NCI-H2196 treated with DMSO at 0.1 percent for 48 hours (cell line): ENCODE measurements at regions not wholly inside any gene's neighbourhood (a gene's known extent, or its start where the extent isn't known, plus 50 kb on each side); places are given as distances from the start of the nearest gene placed in this dataset.

Experiments
- DNase-seq: peaks from one replicate; lab custom pipeline; 2025; ENCODE audit not compliant: unreplicated experiment; lab: John Stamatoyannopoulos, UW

DNA sequence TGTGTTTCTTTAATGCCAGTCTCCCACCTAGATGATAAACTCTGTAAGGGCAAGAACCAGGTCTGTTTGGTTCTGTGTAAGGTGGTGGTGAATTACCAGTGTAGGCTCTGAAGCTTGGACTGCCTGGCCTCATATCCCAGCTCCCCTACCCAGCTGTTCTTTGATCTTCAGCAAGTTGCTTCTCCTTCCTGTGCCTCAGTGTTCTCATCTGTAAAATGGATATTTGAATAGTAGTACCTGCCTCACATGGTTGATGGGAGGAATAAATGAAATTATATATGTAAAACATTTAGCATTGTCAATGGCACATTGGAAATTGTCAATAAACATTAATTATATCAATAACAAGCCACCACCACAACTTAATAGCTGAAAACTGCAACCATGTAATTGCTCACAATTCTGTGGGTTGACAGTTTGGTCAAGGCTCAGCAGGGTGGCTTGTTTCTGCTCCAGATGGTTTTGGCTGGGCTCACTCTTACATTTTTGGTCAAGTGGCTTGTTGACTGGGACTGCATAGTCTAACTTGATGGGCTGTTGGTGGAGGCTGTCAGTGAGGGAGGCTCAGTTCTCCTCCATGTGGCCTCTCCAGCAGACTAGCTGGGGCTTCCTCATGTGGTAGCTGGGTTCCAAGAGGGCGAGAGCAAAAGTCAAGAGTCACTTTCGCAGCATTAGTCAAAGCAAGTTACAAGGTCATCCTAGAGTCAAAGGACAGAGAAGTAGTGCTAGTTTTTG, 84.5 kb upstream of the DUSP5 start:
- no peak for DNase-seq

DNA sequence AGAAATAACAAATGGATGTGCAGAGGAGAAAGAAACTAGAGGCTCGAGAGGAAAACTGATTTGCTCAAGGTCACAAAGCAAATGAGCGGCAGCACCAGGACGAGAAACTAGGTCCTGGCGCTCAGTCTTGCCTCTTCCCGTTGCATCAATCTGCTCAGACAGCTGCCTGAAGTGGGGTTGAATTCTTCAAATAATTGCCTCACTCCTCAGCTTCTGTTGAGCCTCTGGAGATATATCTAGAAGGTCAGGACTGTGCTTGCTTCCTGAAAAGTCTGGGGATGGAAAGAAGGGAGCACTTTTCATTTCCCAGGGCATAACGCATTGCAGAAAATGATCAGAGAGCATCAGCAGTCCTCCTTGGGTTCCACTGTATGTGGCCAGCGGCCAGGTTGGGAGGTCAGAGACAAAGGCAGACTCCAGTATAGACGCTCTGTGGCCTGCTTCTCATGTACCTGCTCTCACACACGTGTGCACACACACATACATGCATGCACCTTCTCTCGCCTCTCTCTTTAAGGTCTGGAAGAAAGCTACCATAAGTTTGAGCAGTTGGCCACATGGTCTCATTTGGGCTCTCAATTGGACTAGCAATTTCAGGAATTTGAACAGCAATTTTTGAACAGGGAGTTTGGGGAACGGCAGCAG, 83.7 kb upstream of the DUSP5 start:
- DNase-seq = no peak

DNA sequence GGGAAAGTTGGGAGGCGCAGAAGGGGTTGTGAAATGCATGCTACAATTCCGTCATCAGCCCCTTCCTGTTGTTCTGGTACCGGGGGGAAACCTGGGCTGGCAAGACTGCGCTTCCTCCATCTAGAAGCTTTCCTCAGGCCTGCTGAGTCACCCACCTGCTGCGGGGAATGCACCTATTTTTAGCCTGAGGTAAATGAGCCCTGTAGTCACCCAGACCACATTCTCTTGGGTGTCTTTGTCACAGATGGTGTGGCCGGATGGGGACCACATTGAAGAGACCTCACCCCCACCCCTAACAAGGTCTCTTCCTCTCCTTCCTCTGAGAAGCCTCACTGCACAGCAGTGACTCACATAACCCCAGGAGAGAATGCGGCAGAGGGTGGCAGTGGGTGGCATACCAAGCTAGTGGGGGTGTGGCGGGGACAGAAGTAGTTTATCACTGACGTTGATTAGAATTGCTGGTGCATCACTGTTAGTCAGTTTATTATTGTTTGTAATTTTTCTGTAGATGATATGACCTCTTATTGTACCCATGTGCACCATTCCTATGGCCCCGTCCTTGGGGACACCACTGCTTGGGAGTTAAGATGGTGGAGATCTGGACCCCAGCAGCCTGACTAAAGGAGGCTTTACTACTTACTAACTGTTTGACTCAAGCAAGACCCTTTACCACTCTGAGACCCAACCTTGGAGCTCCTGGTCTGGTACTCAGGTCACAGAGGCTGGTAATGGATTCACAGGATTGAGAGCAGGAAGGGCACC, 83.0 kb upstream of the DUSP5 start:
- DNase-seq = no peak

DNA sequence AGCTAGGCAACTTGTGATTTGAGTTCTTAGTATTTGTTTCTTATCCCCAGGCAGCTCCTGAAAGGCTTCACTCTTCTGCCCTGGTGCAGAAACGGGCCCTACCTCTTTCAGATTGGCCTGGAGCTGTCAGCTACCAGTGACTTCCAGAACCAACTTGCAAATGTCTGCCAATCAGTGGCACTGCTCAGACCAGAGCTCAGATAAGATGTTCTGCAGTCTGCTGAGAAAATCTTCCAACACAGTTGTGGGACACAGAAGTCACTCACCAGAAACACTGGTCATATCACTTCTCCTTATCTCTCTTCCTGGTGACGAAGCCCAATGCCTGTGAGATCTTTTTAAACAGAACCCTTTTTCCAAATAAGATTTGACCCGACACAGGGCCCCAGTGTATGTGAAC, 81.9 kb upstream of the DUSP5 start:
- no peak for DNase-seq

DNA sequence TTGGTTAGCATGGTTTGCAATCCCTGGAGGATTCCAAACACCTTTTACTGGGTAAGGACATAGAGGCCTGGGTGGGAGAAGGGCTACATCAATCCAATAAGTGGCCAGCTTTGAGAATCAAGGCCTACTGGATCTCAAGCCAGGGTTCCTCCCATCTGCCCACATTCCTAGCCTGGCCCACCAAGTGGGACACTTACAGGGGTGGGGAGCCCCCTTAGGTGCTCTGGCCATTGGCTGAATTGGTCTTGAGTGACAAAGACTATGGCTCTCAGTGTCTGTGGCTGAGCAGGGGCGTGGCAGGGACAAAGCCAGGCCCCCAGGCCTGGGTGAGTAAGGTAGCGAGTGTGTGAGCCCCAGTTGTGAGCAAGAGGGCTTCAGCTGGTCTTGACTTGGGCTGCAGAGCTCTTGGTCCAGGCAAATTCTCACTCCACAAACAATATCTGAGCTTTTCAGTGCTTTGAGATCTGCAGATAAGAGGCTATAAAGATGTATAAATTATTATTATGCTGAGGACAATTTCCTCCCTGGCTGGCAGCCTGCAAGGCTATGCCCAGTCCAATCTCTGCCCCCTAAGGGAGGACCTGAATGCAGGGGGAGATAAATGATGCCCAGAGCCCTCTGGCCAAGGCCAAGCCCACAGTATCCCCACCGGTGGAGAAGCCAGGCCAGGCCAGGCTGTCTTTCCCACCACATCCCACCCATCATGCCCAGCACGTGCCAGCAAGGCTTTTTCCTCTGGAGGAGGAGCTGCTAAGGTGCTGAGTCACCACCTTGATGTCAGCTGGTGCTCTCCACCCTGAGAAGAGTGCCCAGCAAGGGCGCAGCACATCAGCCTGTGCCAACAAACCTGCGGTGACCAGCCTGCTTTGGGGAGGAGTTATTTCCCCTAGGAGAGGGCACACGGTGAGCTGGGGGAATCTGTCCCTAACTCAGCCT, 80.7 kb upstream of the DUSP5 start:
- DNase-seq = no peak

DNA sequence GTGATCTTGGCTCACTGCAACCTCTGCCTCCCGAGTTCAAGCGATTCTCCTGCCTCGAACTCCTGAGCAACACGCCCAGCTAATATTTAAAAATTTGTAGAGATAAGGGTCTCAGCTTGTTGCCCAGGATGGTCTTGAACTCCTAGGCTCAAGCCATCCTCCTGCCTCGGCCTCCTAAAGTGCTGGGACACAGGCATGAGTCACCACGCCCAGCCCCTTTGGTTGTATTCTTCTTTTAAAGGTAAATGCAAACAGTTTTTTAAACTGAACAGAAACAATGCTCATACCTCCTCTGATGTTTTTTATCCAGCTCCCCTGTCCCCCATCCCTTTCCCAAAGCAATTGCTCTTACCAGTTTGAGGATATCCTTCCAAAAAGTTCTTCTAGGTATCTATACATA, 79.5 kb upstream of the DUSP5 start:
- no peak for DNase-seq

DNA sequence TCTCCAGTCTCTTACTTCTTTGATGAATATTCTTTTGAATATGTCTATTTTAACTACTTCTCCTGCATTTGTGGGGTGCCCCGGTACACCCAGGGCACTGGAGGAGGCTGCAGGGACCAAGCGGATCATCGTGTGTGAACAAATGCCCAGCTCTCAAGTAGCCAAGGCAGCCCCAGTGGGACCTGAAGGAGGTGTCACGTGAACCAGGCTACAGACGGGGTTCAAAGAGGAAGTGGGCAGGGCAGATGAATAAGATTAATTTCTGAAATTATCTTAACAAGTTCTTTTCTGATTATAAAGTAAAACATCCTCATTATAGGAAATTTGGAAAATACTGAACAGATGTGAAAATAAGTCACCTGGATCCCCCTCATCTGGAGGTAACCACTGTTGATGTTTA, 78.4 kb upstream of the DUSP5 start:
- DNase-seq = no peak

DNA sequence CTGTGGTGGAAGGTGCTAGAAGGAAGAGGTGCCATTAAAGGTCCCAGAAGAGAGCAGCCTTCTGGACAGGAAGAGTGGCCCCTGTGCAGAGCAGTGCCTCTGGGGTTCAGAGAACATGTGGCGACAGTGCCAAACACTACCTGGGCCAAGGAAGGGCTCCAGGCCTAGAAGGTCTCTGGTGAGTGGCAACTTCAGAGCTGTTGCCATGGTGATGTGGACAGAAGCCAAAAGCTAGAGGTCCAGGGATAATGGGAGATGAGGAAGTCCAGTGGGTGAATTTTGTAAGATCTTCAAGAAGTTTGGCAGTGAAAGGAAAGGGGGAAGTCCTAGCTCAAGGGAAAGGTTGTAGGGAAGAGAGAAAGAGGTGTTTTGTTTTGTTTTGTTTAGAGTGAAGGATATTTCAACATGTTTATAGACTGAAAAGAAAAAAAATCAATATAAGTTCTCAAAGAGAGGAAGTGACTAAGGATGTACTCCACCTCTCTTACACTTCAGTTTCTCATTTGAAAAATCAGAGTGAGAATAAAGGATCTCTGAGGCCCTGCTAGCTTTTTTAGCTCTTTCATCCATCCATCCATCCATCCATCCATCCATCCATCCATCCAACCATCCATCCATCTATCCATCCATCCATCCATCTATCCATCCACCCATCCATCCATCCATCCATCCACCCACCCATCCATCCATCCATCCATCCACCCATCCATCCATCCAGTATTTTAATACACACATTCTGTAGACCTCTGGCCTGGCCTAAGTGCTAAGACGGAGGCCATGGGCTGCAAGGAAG, 77.1 kb upstream of the DUSP5 start:
- peak; percentile 7 for DNase-seq

DNA sequence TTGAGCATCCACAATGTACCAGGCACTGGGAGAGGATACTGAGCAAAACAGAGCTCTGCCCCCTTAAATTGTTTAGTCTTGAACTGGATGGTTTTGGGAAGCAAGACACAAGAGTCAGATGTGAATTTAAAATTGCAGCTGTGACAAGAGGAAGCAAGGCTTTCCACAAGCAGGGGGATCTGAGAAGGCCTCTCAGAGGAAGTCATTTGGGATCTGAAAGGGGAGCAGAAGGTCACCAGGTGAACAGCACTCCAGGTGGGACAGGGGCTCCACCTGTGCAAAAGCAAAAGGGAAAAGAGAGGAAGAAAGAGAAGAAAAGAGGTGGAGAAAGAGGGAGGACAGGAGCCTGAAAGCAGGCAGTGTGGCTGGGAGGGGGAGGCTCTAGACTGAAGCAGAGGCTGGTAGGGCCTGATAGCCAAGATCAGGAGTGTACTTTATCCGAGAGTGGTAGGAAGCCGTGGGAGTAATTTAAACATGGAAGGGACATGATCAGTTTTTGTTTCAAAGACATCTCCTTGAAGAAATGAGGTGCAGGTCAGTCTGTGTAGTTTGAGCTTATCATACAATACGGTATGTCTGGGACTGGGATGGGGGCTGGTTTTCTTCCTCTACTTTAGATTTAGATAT, 76.1 kb upstream of the DUSP5 start:
- DNase-seq = no peak

DNA sequence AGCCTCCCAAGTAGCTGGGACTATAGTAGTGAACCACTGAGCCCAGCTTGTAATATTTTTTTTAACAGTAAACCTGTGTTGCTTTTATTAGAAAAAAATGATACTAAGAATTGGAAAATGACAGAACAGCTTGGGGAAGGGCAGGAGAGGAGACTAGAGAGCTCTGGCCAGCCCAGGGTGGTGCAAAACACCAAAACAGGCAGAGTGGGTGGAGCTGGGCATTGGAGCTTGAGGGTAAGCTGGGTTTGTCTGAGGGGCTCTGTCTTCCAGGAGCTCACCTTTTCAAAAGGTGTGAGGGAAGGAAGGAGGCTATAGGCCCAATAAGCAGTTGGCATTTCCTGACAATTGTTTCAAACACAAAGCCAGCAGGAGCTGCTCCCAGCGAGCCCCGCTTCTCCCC, 75.2 kb upstream of the DUSP5 start:
- no peak for DNase-seq

DNA sequence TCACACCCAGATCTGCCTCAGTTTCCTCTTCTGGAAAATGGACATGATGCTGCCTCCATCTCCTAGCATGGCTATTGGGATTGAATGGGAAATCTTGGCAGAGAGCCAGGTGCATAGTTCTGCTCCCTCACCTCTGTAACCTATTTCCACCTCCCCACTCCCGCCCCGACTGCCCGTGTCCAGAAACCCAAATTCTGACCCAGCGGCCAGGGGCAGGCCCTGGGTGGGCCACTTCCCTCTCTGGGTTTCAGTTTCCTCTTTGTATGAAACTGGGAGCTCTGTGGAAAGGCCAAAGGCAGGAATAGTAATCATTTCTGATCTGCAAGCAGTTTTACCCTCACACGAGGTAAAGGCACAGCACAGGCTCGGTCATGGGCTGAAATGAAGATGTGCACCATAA, 74.1 kb upstream of the DUSP5 start:
- DNase-seq = no peak

DNA sequence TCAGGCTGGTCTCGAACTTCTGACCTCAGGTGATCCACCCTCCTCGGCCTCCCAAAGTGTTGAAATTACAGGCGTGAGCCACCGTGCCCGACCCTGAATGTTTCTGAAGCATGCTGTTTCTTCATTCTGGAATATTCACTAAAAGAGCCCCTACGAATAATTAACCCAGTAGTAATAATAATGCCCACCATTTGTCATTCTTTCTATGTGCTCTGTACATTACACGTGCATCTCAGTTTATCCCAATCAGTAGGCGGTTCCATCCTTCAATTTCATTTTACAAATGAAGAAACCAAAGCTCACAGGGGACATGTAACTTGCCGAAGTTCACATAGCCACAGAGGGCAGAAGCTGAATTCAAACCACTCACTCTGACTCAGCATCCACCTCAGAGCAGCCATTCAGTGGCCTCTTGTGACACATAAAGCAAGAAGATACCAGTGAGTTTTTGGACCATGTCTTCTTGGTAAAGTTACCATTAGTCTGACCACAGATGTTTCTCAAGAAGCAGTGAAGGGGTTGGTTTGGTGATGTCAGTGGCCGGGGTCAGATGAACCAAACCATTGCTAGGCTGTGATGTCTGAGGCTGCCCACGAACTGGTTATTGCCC, 71.9 kb upstream of the DUSP5 start:
- DNase-seq = no peak

DNA sequence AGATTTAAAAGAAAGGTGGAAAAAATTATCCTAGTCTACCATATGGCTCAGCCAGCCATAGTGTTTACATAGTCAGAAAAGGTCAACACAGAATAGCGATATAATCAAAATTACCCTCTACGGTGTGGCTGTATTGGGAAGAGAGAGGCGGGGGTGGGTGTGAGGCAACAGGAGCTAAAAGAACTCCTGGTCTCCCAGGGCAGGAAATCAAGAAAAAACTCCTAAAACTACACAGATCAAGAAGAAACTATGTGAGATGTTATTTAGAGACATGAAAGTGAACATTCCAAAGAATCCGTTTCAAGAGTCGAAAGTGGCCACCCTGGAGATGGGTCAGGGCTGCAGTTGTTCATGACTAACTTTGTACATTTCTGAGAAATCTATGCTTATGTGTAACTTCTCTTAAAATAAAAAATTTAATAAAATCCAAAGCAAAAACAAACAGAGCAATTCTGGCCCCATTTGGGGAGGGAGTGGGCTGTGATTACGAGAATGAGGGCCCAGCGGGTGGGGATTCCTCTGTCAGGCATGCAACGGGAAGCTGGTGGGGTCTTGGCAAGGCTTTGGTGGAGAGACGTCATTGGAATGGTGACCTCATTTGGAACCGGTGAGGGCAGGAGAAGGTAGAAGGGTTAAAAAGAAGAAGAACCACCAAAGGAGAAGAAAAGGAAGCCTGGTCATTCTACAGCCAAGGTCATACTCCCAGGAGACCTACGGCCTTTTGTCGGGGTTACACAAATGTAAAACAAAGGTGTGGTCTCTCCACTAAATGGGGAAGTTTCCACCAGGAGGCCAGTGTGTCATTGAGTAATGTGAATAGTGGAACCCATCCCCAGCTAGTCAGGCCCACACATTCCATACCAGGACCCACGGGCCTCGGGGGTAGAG, 71.2 kb upstream of the DUSP5 start:
- DNase-seq = no peak

DNA sequence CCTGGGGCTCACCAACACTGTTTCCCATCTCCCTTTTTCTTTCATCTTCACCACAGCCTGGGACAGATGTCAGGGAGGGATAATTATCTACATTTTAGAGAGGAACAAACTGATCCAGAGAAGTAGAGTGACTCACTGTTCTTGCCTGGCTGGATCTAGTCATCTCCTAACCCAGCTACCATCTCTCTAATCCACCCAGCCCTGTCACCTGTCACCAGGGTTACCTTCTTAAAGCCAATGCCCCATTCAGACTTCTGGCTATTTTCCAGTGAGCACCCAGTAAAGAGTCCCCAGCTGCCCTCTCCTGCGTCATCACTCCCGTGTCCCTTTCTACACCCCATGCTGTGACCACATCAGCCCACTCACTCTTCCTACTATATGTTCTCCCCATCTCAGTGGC, 68.4 kb upstream of the DUSP5 start:
- DNase-seq = no peak

DNA sequence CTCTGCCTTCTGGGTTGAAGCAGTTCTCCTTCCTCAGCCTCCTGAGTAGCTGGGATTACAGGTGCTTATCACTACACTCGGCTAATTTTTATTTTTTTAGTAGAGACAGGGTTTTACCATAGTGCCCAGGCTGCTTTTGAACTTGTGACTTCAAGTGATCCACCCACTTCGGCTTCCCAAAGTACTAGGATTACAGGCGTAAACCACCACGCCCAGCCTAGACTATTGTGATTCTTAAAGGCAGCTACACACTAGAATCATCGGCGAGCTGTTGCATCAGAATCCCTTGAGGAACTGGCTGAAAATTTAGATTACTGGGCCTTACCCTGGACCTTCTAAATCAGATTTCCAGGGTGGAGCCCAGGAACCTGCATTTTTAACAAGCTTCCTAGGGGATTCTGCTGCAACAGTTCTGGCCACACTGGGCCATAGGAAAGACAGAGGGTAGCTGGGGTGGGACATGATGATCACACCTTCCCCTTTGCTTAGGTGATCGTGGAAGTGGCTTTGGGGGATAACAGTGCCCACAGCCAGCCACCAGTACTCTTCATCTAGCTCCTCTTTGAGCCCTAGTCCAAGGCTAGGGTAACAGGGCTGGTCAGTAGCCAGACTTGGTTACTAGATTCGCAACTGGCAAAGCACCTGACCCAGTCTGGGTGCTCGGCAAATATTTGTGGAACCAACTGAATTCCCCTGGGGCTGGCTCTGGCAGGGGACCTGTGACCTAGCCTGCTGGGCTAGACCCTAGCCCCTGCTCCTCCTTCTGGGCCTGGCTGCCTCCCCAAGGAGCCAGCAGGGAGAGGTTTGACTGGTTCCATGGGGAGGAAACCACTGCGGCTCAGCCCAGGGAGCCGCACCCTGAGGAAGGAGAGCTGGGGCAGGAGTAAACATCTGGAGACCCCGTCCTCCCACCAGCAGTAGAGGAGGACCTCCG, 67.1 kb upstream of the DUSP5 start:
- no peak for DNase-seq

DNA sequence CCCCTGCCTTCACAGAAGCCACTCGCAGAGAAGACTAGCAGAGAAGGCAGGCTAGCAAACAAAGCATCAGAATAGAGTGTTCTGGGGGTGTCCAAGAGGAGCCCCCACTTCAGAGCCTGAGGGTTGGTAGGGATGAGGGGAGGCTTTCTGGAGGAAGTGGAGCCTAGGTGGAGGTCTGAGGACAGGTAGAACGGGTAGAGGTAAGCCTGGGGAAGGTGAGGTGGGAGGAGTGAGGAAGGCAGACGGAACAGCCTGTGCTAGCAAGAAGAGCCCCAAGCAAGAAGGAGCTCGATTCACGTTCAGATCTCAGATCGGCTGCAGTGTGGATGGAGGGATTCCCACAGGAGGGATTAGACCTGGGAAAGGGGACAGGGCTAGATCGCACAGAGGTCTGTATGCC, 66.0 kb upstream of the DUSP5 start:
- no peak for DNase-seq

DNA sequence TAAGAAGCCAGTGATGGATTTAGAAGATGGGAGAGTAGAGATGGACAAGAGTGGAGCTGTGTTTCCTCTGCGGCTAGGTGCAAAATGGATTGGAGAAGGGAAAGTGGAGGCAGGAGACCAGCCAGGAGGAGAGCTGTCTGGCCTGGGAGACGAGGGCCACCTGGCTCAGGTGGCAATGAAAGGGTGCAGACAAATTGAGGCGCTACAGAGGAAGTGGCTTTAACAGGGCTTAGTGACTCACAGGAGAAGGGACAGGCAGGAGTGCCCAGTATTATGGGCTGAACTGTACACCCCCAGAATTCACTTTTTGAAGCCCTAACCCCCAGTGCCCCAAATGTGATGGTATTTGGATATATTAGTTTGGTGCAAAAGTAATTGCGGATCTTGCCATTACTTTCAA, 65.6 kb upstream of the DUSP5 start:
- no peak for DNase-seq
